A549 (cell line): ENCODE measurements at regions not wholly inside any gene's neighbourhood (a gene's known extent, or its start where the extent isn't known, plus 50 kb on each side); places are given as distances from the start of the nearest gene placed in this dataset.

Experiments
- ATAC-seq, 2 experiments: fragments of 200-7000 bp in 1 of 2; fragments of >200 bp in 1 of 2; cut with Nextera tagmentation in 1 of 2; cut with Tn5 transposase in 1 of 2; 3 replicates each; pipeline versions ENCODE4 v1.8.0 to v1.9.1; 2018 to 2020; ENCODE audit warnings: mild to moderate bottlenecking in 1 of 2, moderate library complexity in 1 of 2
- CTCF ChIA-PET: fragments of 300-600 bp; sonication (Branson Sonifier 250); formaldehyde crosslinking; extraction: SDS; loops from one replicate; lab custom pipeline; 2021; ENCODE audit warnings: antibody characterized with exemption, inconsistent platforms; lab: Yijun Ruan, JAX
- POLR2A ChIA-PET: fragments of 350-600 bp; formaldehyde crosslinking; extraction: SDS; loops from one replicate; lab custom pipeline; 2021; ENCODE audit warnings: antibody characterized with exemption, inconsistent platforms; lab: Yijun Ruan, JAX
- DNase-seq, 2 experiments: peaks; one replicate each; pipeline versions ENCODE4 v3.0.0 to v3.0.0-alpha.2; 2011 to 2016; ENCODE audit warnings: low read depth in 1 of 2, low spot score in 1 of 2
- FAIRE-seq: peaks from 2 replicates; lab custom pipeline; 2011; peaks lifted over from hg19 to GRCh38; lab: Jason Lieb, UNC
- H3K27ac ChIP-seq, 2 experiments: fragments of >200 bp; sonication (Bioruptor Twin); formaldehyde crosslinking; 3 replicates each; pipeline ENCODE4 v1.5.1; 2016 to 2017
- H3K4me1 ChIP-seq: fragments of >200 bp; sonication (Bioruptor Twin); formaldehyde crosslinking; 3 replicates; pipeline ENCODE4 v1.6.1; 2016
- H3K4me2 ChIP-seq: fragments of >200 bp; sonication (Bioruptor Twin); formaldehyde crosslinking; 3 replicates; pipeline ENCODE4 v1.6.1; 2016
- H3K4me3 ChIP-seq: fragments of >200 bp; sonication (Bioruptor Twin); formaldehyde crosslinking; 3 replicates; pipeline ENCODE4 v1.5.1; 2016
- H3K9me3 ChIP-seq: fragments of >200 bp; sonication (Bioruptor Twin); formaldehyde crosslinking; 3 replicates; pipeline ENCODE4 v1.6.1; 2016
- BHLHE40 ChIP-seq: IDR thresholded peaks from 2 replicates; pipeline ENCODE4 v1.6.1; 2012; ENCODE audit warnings: low read depth, low read length, inconsistent platforms
- CHD2 ChIP-seq: fragments of 150-350 bp; IDR thresholded peaks from 2 replicates; pipeline ENCODE4 v1.6.1; 2014; ENCODE audit warnings: low read length; ENCODE audit not compliant: partially characterized antibody
- CHD4 ChIP-seq: fragments of 200-600 bp; sonication (generic); IDR thresholded peaks from 2 replicates; pipeline ENCODE4 v1.6.1; 2016; ENCODE audit warnings: antibody characterized with exemption, mild to moderate bottlenecking, borderline replicate concordance
- ELK1 ChIP-seq: fragments of 150-350 bp; IDR thresholded peaks from 2 replicates; pipeline ENCODE4 v1.6.1; 2014; ENCODE audit warnings: low read depth, mild to moderate bottlenecking, low read length
- EP300 ChIP-seq, 2 experiments: fragments of >200 bp; sonication (Bioruptor Twin); formaldehyde crosslinking; IDR thresholded peaks; 2 replicates in 1 of 2; 3 replicates in 1 of 2; pipeline ENCODE4 v1.6.1; 2016 to 2017
- ESRRA ChIP-seq: fragments of 150-350 bp; IDR thresholded peaks from 2 replicates; pipeline ENCODE4 v1.6.1; 2014; ENCODE audit warnings: mild to moderate bottlenecking, low read length, borderline replicate concordance
- FOXS1 ChIP-seq: fragments of 250-450 bp; sonication (Bioruptor Pico); IDR thresholded peaks from 2 replicates; pipeline ENCODE4 v1.5.0; 2020; ENCODE audit warnings: mild to moderate bottlenecking, moderate library complexity
- HES2 ChIP-seq: fragments of >200 bp; sonication (Bioruptor Twin); formaldehyde crosslinking; IDR thresholded peaks from 2 replicates; pipeline ENCODE4 v1.6.1; 2016
- HMGXB4 ChIP-seq: fragments of 250-450 bp; sonication (Bioruptor Pico); IDR thresholded peaks from 2 replicates; pipeline ENCODE4 v1.5.0; 2021; ENCODE audit warnings: mild to moderate bottlenecking, moderate library complexity, borderline replicate concordance
- HOXB13 ChIP-seq: fragments of 250-450 bp; sonication (Bioruptor Pico); IDR thresholded peaks from 2 replicates; pipeline ENCODE4 v1.5.0; 2020; ENCODE audit warnings: low read depth, mild to moderate bottlenecking, moderate library complexity
- JUN ChIP-seq, 2 experiments: fragments of >200 bp; sonication (Bioruptor Twin); formaldehyde crosslinking; IDR thresholded peaks; 2 replicates in 1 of 2; 3 replicates in 1 of 2; pipeline ENCODE4 v1.6.1; 2016 to 2017
- KDM1A ChIP-seq: fragments of 200-600 bp; sonication (generic); IDR thresholded peaks from 2 replicates; pipeline ENCODE4 v1.6.1; 2016; ENCODE audit warnings: low read depth, mild to moderate bottlenecking
- KDM5A ChIP-seq: fragments of 200-600 bp; sonication (generic); IDR thresholded peaks from 2 replicates; pipeline ENCODE4 v1.6.1; 2016; ENCODE audit warnings: antibody characterized with exemption, mild to moderate bottlenecking
- NFE2L2 ChIP-seq: fragments of 150-350 bp; conservative IDR thresholded peaks from 2 replicates; pipeline ENCODE4 v1.6.1; 2014; ENCODE audit warnings: low read length
- NR3C1 ChIP-seq: fragments of >200 bp; sonication (Bioruptor Twin); formaldehyde crosslinking; IDR thresholded peaks from 3 replicates; pipeline ENCODE4 v1.6.1; 2017
- PHF8 ChIP-seq: fragments of 200-600 bp; sonication (generic); IDR thresholded peaks from 2 replicates; pipeline ENCODE4 v1.6.1; 2016; ENCODE audit warnings: low read depth, mild to moderate bottlenecking, antibody characterized with exemption, moderate library complexity, borderline replicate concordance
- POLR2A ChIP-seq: IDR thresholded peaks from 2 replicates; pipeline ENCODE4 v1.6.1; 2012; ENCODE audit warnings: mild to moderate bottlenecking, low read length
- POLR2AphosphoS2 ChIP-seq: conservative IDR thresholded peaks from 2 replicates; pipeline ENCODE4 v1.6.1; 2012; ENCODE audit warnings: low read length, improper control_type of control experiment, inconsistent platforms
- RFX5 ChIP-seq: fragments of 450-650 bp; IDR thresholded peaks from 2 replicates; pipeline ENCODE4 v1.7.1; 2014; ENCODE audit warnings: antibody characterized with exemption, mild to moderate bottlenecking, moderate library complexity
- RNF2 ChIP-seq: fragments of 200-600 bp; sonication (generic); IDR thresholded peaks from 2 replicates; pipeline ENCODE4 v1.6.1; 2016; ENCODE audit warnings: low read depth, mild to moderate bottlenecking, antibody characterized with exemption, moderate library complexity, borderline replicate concordance
- SREBF2 ChIP-seq: fragments of 450-650 bp; IDR thresholded peaks from 2 replicates; pipeline ENCODE4 v1.6.1; 2014; ENCODE audit warnings: mild to moderate bottlenecking, moderate library complexity
- TFCP2L1 ChIP-seq: fragments of 250-450 bp; sonication (Bioruptor Pico); IDR thresholded peaks from 2 replicates; pipeline ENCODE4 v1.5.0; 2021; ENCODE audit warnings: mild to moderate bottlenecking
- TP53 ChIP-seq: fragments of 250-450 bp; sonication (Bioruptor Pico); IDR thresholded peaks from 2 replicates; pipeline ENCODE4 v1.5.0; 2021; ENCODE audit warnings: mild to moderate bottlenecking, moderate library complexity
- USF2 ChIP-seq: fragments of 450-650 bp; IDR thresholded peaks from 2 replicates; pipeline ENCODE4 v1.6.1; 2014; ENCODE audit warnings: antibody characterized with exemption
- ZC3H11A ChIP-seq: fragments of 450-650 bp; IDR thresholded peaks from 2 replicates; pipeline ENCODE4 v1.6.1; 2014; ENCODE audit warnings: antibody characterized with exemption, mild to moderate bottlenecking
- ZFP36 ChIP-seq: fragments of 450-650 bp; IDR thresholded peaks from 2 replicates; pipeline ENCODE4 v1.6.1; 2014; ENCODE audit warnings: borderline replicate concordance; ENCODE audit not compliant: partially characterized antibody
- ZNF302 ChIP-seq: fragments of 250-450 bp; sonication (Bioruptor Pico); IDR thresholded peaks from 2 replicates; pipeline ENCODE4 v1.9.0; 2021; ENCODE audit warnings: inconsistent platforms, mild to moderate bottlenecking, moderate library complexity
- WGBS: methylation state at CpG from one replicate; pipeline ENCODE4 v1.1.6; 2017; ENCODE audit errors: missing lambda C conversion rate; 5-methylcytosine and 5-hydroxymethylcytosine counted together

GRCh38 chr13:40290758-40291157 lies 375.7 kb downstream of the FOXO1 start (continued):
- no peak for TF ChIP-seq TP53

- Histone ChIP-seq H3K4me2 (no peak overlapping the region), H3K4me1 (no peaks in the 10 kb centered on the region), H3K4me3 (no peak overlapping the region), H3K9me3 (peaks cover 9% of the 10 kb centered on the region; the same call in 2 of the 3 replicates), H3K27ac (no peak overlapping the region)
- ChIA-PET CTCF (interaction anchor here (0.9 to 1.4 kb wide), 2 partner anchors 39 to 223 kb away, joined by 3 read pairs; no protein-coding TSS in a partner anchor), POLR2A (no interaction called here)
- no peak for TF ChIP-seq PHF8
- no peak for TF ChIP-seq CHD4
- TF ChIP-seq ZFP36: no peak
- no peak for TF ChIP-seq HMGXB4
- TF ChIP-seq KDM5A: no peak
- TF ChIP-seq POLR2A: no peak
- no peak for TF ChIP-seq NR3C1
- TF ChIP-seq TP53: no peak
- TF ChIP-seq TFCP2L1 (CRISPR knock-in tag): no peak
- TF ChIP-seq ELK1: no peak
- ATAC-seq: no peak
- 69% methylated on average over 5 of the region's 5 CpGs for WGBS
- no peak for DNase-seq
- no peak for FAIRE-seq
These were observed 374.3 kb downstream of the FOXO1 start for GRCh38 chr13:40292108-40292507.

GRCh38 chr13:40292536-40292935 lies 373.9 kb downstream of the FOXO1 start:
- H3K27ac ChIP-seq: no peak overlapping the region
- FAIRE-seq: no peak
- ATAC-seq: no peak
- POLR2A ChIA-PET: no interaction called here
- CTCF ChIA-PET: interaction anchor here (0.9 to 1.4 kb wide), 2 partner anchors 39 to 223 kb away, joined by 3 read pairs; no protein-coding TSS in a partner anchor
- peaks cover 9% of the 10 kb centered on the region; the same call in 2 of the 3 replicates for H3K9me3 ChIP-seq
- H3K4me3 ChIP-seq: no peak overlapping the region
- no peaks in the 10 kb centered on the region for H3K4me1 ChIP-seq
- no peak for TF ChIP-seq USF2
- no peak for TF ChIP-seq ELK1
- TF ChIP-seq ZNF302 (CRISPR knock-in tag): no peak
- TF ChIP-seq JUN (IDR thresholded peaks at IDR 0.05): no peak
- TF ChIP-seq POLR2AphosphoS2: no peak
- no peak for TF ChIP-seq CHD2
- TF ChIP-seq CHD4: no peak
- TF ChIP-seq RFX5: no peak
- no peak overlapping the region for H3K4me2 ChIP-seq
- DNase-seq: no peak
- WGBS: 37% methylated on average over 4 of the region's 4 CpGs

GRCh38 chr13:40302351-40302750 lies 364.1 kb downstream of the FOXO1 start:
- H3K4me2 ChIP-seq: no peak overlapping the region
- ChIA-PET POLR2A (no interaction called here), CTCF (no interaction called here)
- H3K27ac ChIP-seq: no peak overlapping the region
- no peaks in the 10 kb centered on the region; the same call in 2 of the 3 replicates for H3K9me3 ChIP-seq
- no peak for FAIRE-seq
- no peak for ATAC-seq
- no peak for DNase-seq
- H3K4me1 ChIP-seq: no peaks in the 10 kb centered on the region
- no peak overlapping the region for H3K4me3 ChIP-seq
- no peak for TF ChIP-seq ESRRA
- no peak for TF ChIP-seq EP300 (IDR thresholded peaks at IDR 0.05)
- TF ChIP-seq HES2: no peak
- no peak for TF ChIP-seq NR3C1
- TF ChIP-seq KDM1A: no peak
- TF ChIP-seq SREBF2: no peak
- TF ChIP-seq ZC3H11A: no peak
- no peak for TF ChIP-seq ZNF302 (CRISPR knock-in tag)
- TF ChIP-seq BHLHE40: no peak
- no peak for TF ChIP-seq ELK1
- no peak for TF ChIP-seq RNF2
- TF ChIP-seq FOXS1 (CRISPR knock-in tag): no peak
- no peak for TF ChIP-seq NFE2L2
- no peak for TF ChIP-seq HOXB13 (CRISPR knock-in tag)
